ENCODE measurements at regions not wholly inside any gene's neighbourhood (a gene's known extent, or its start where the extent isn't known, plus 50 kb on each side); places are given as distances from the start of the nearest gene placed in this dataset.
"Not testable (repeated sequence)": the region's sequence is repeated elsewhere in the genome, so short reads cannot be mapped to it uniquely, and the experiment has no call there.

- H3K9me3 ChIP-seq (ENCODE audit: insufficient read depth, low read depth, low read length): no peaks in the 10 kb centered on the region
- no peaks in the 10 kb centered on the region for H3K27me3 ChIP-seq (ENCODE audit: insufficient read depth, low read length)
- H3K36me3 ChIP-seq (ENCODE audit: insufficient read depth, low read length): no peaks in the 10 kb centered on the region
- no peaks in the 10 kb centered on the region for H3K4me1 ChIP-seq (ENCODE audit: insufficient read depth, low read length)
- WGBS: 94% methylated on average over 4 of the region's 4 CpGs
- no peak overlapping the region for H3K4me3 ChIP-seq (ENCODE audit: low read length)
- H3K27ac ChIP-seq (ENCODE audit: low read depth, low read length): no peak overlapping the region
- no peak overlapping the region for H3K9ac ChIP-seq (ENCODE audit: low read depth, low read length)
Measured at GRCh38 chr2:14991723-14992122, 359.2 kb downstream of the LRATD1 start.

- H3K4me1 ChIP-seq (ENCODE audit: insufficient read depth, low read length): no peaks in the 10 kb centered on the region
- no peak overlapping the region for H3K27ac ChIP-seq (ENCODE audit: low read depth, low read length)
- H3K9me3 ChIP-seq (ENCODE audit: insufficient read depth, low read depth, low read length): no peaks in the 10 kb centered on the region
- no peak overlapping the region for H3K9ac ChIP-seq (ENCODE audit: low read depth, low read length)
- WGBS: 91% methylated on average over 4 of the region's 4 CpGs
- no peaks in the 10 kb centered on the region for H3K36me3 ChIP-seq (ENCODE audit: insufficient read depth, low read length)
- H3K27me3 ChIP-seq (ENCODE audit: insufficient read depth, low read length): no peaks in the 10 kb centered on the region
- H3K4me3 ChIP-seq (ENCODE audit: low read length): no peak overlapping the region
Measured at GRCh38 chr2:14994721-14995120, 362.2 kb downstream of the LRATD1 start.

- no peak overlapping the region for H3K27ac ChIP-seq (ENCODE audit: low read depth, low read length)
Measured at GRCh38 chr2:14996351-14997014, 364.0 kb downstream of the LRATD1 start.

GRCh38 chr2:14998546-14998945, 366.0 kb downstream of the LRATD1 start:
- Histone ChIP-seq H3K9ac (ENCODE audit: low read depth, low read length) (no peak overlapping the region), H3K27me3 (ENCODE audit: insufficient read depth, low read length) (no peaks in the 10 kb centered on the region), H3K9me3 (ENCODE audit: insufficient read depth, low read depth, low read length) (no peaks in the 10 kb centered on the region), H3K4me3 (ENCODE audit: low read length) (no peak overlapping the region), H3K4me1 (ENCODE audit: insufficient read depth, low read length) (no peaks in the 10 kb centered on the region), H3K36me3 (ENCODE audit: insufficient read depth, low read length) (no peaks in the 10 kb centered on the region), H3K27ac (ENCODE audit: low read depth, low read length) (no peak overlapping the region)
- 95% methylated on average over 3 of the region's 3 CpGs for WGBS

More at GRCh38 chr2:14996351-14997014, 364.0 kb downstream of the LRATD1 start:
- no peaks in the 10 kb centered on the region for H3K9me3 ChIP-seq (ENCODE audit: insufficient read depth, low read depth, low read length)
- WGBS: 96% methylated on average over 8 of the region's 8 CpGs
- no peaks in the 10 kb centered on the region for H3K4me1 ChIP-seq (ENCODE audit: insufficient read depth, low read length)
- no peak overlapping the region for H3K9ac ChIP-seq (ENCODE audit: low read depth, low read length)
- H3K4me3 ChIP-seq (ENCODE audit: low read length): no peak overlapping the region
- no peaks in the 10 kb centered on the region for H3K36me3 ChIP-seq (ENCODE audit: insufficient read depth, low read length)
- H3K27me3 ChIP-seq (ENCODE audit: insufficient read depth, low read length): no peaks in the 10 kb centered on the region

- Histone ChIP-seq H3K9ac (ENCODE audit: low read depth, low read length) (no peak overlapping the region), H3K36me3 (ENCODE audit: insufficient read depth, low read length) (no peaks in the 10 kb centered on the region), H3K4me3 (ENCODE audit: low read length) (no peak overlapping the region), H3K27ac (ENCODE audit: low read depth, low read length) (no peak overlapping the region), H3K27me3 (ENCODE audit: insufficient read depth, low read length) (no peaks in the 10 kb centered on the region), H3K9me3 (ENCODE audit: insufficient read depth, low read depth, low read length) (no peaks in the 10 kb centered on the region), H3K4me1 (ENCODE audit: insufficient read depth, low read length) (no peaks in the 10 kb centered on the region)
- WGBS: 96% methylated on average over 6 of the region's 7 CpGs
Measured at GRCh38 chr2:14999114-14999661, 366.7 kb downstream of the LRATD1 start.

- H3K27ac ChIP-seq (ENCODE audit: low read depth, low read length); H3K4me1 ChIP-seq (ENCODE audit: insufficient read depth, low read length); H3K4me3 ChIP-seq (ENCODE audit: low read length); H3K9me3 ChIP-seq (ENCODE audit: insufficient read depth, low read depth, low read length); H3K9ac ChIP-seq (ENCODE audit: low read depth, low read length); H3K27me3 ChIP-seq (ENCODE audit: insufficient read depth, low read length); H3K36me3 ChIP-seq (ENCODE audit: insufficient read depth, low read length): not testable (repeated sequence)
- WGBS: 91% methylated on average over 26 of the region's 26 CpGs
Measured at GRCh38 chr2:15002519-15002918, 370.0 kb downstream of the LRATD1 start.

GRCh38 chr2:15006667-15007066, 374.1 kb downstream of the LRATD1 start:
- WGBS: 92% methylated on average over 2 of the region's 2 CpGs
- no peak overlapping the region for H3K9ac ChIP-seq (ENCODE audit: low read depth, low read length)
- no peaks in the 10 kb centered on the region for H3K9me3 ChIP-seq (ENCODE audit: insufficient read depth, low read depth, low read length)
- H3K4me3 ChIP-seq (ENCODE audit: low read length): no peak overlapping the region
- H3K4me1 ChIP-seq (ENCODE audit: insufficient read depth, low read length): no peaks in the 10 kb centered on the region
- H3K27me3 ChIP-seq (ENCODE audit: insufficient read depth, low read length): no peaks in the 10 kb centered on the region
- no peak overlapping the region for H3K27ac ChIP-seq (ENCODE audit: low read depth, low read length)
- no peaks in the 10 kb centered on the region for H3K36me3 ChIP-seq (ENCODE audit: insufficient read depth, low read length)

GRCh38 chr2:15009681-15010080, 377.2 kb downstream of the LRATD1 start:
- H3K27ac ChIP-seq (ENCODE audit: low read depth, low read length): no peak overlapping the region
- no peaks in the 10 kb centered on the region for H3K4me1 ChIP-seq (ENCODE audit: insufficient read depth, low read length)
- no peaks in the 10 kb centered on the region for H3K27me3 ChIP-seq (ENCODE audit: insufficient read depth, low read length)
- WGBS: 96% methylated on average over 2 of the region's 4 CpGs
- H3K36me3 ChIP-seq (ENCODE audit: insufficient read depth, low read length): no peaks in the 10 kb centered on the region
- no peak overlapping the region for H3K4me3 ChIP-seq (ENCODE audit: low read length)
- H3K9ac ChIP-seq (ENCODE audit: low read depth, low read length): no peak overlapping the region
- no peaks in the 10 kb centered on the region for H3K9me3 ChIP-seq (ENCODE audit: insufficient read depth, low read depth, low read length)

GRCh38 chr2:15010346-15010745, 377.8 kb downstream of the LRATD1 start:
- H3K36me3 ChIP-seq (ENCODE audit: insufficient read depth, low read length): no peaks in the 10 kb centered on the region
- no peak overlapping the region for H3K27ac ChIP-seq (ENCODE audit: low read depth, low read length)
- no peak overlapping the region for H3K4me3 ChIP-seq (ENCODE audit: low read length)
- no peaks in the 10 kb centered on the region for H3K27me3 ChIP-seq (ENCODE audit: insufficient read depth, low read length)
- no peaks in the 10 kb centered on the region for H3K9me3 ChIP-seq (ENCODE audit: insufficient read depth, low read depth, low read length)
- no CpG with 5 or more reads among the region's 1 CpG for WGBS
- no peak overlapping the region for H3K9ac ChIP-seq (ENCODE audit: low read depth, low read length)
- H3K4me1 ChIP-seq (ENCODE audit: insufficient read depth, low read length): no peaks in the 10 kb centered on the region

- H3K9ac ChIP-seq (ENCODE audit: low read depth, low read length): no peak overlapping the region
- no CpG with 5 or more reads among the region's 1 CpG for WGBS
- H3K27me3 ChIP-seq (ENCODE audit: insufficient read depth, low read length): no peaks in the 10 kb centered on the region
- H3K4me1 ChIP-seq (ENCODE audit: insufficient read depth, low read length): no peaks in the 10 kb centered on the region
- no peak overlapping the region for H3K4me3 ChIP-seq (ENCODE audit: low read length)
- no peak overlapping the region for H3K27ac ChIP-seq (ENCODE audit: low read depth, low read length)
- no peaks in the 10 kb centered on the region for H3K36me3 ChIP-seq (ENCODE audit: insufficient read depth, low read length)
- H3K9me3 ChIP-seq (ENCODE audit: insufficient read depth, low read depth, low read length): no peaks in the 10 kb centered on the region
Measured at GRCh38 chr2:15018814-15019213, 386.3 kb downstream of the LRATD1 start.

- WGBS: 83% methylated on average over 1 of the region's 1 CpG
- Histone ChIP-seq H3K9ac (ENCODE audit: low read depth, low read length) (no peak overlapping the region), H3K9me3 (ENCODE audit: insufficient read depth, low read depth, low read length) (no peaks in the 10 kb centered on the region), H3K4me1 (ENCODE audit: insufficient read depth, low read length) (no peaks in the 10 kb centered on the region), H3K36me3 (ENCODE audit: insufficient read depth, low read length) (no peaks in the 10 kb centered on the region), H3K27me3 (ENCODE audit: insufficient read depth, low read length) (no peaks in the 10 kb centered on the region), H3K27ac (ENCODE audit: low read depth, low read length) (no peak overlapping the region), H3K4me3 (ENCODE audit: low read length) (no peak overlapping the region)
Measured at GRCh38 chr2:15023221-15023620, 390.7 kb downstream of the LRATD1 start.

- Histone ChIP-seq H3K9ac (ENCODE audit: low read depth, low read length) (no peak overlapping the region), H3K9me3 (ENCODE audit: insufficient read depth, low read depth, low read length) (no peaks in the 10 kb centered on the region), H3K4me3 (ENCODE audit: low read length) (no peak overlapping the region), H3K27me3 (ENCODE audit: insufficient read depth, low read length) (no peaks in the 10 kb centered on the region), H3K36me3 (ENCODE audit: insufficient read depth, low read length) (no peaks in the 10 kb centered on the region), H3K27ac (ENCODE audit: low read depth, low read length) (no peak overlapping the region), H3K4me1 (ENCODE audit: insufficient read depth, low read length) (no peaks in the 10 kb centered on the region)
- WGBS: 88% methylated on average over 2 of the region's 2 CpGs
Measured at GRCh38 chr2:15028406-15028805, 395.9 kb downstream of the LRATD1 start.

Data from HUES64 (cell line).